ENCODE measurements at regions not wholly inside any gene's neighbourhood (a gene's known extent, or its start where the extent isn't known, plus 50 kb on each side); places are given as distances from the start of the nearest gene placed in this dataset.

DNA sequence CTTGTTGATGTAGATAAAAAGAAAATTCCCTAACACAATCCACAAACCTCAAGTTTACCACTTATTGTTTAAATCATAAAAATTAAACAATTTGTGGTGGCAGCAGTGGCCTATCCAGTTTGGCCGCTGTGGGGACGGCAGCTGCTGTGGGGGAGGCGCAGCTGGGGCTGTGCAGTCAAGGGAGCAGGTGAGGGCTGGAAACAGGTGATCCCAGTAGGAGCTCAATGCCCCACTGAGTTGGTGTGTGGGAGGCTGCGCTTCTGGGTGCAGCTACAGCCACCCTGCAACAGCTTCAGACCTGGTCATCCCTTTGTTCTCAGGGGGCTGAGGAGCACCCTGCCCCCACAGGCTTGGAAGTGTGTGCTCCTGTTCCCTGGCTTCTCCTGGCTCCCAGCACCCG is 266.0 kb upstream of the FSIP2 start:
- TF ChIP-seq, protein P1, sequence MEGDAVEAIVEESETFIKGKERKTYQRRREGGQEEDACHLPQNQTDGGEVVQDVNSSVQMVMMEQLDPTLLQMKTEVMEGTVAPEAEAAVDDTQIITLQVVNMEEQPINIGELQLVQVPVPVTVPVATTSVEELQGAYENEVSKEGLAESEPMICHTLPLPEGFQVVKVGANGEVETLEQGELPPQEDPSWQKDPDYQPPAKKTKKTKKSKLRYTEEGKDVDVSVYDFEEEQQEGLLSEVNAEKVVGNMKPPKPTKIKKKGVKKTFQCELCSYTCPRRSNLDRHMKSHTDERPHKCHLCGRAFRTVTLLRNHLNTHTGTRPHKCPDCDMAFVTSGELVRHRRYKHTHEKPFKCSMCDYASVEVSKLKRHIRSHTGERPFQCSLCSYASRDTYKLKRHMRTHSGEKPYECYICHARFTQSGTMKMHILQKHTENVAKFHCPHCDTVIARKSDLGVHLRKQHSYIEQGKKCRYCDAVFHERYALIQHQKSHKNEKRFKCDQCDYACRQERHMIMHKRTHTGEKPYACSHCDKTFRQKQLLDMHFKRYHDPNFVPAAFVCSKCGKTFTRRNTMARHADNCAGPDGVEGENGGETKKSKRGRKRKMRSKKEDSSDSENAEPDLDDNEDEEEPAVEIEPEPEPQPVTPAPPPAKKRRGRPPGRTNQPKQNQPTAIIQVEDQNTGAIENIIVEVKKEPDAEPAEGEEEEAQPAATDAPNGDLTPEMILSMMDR (IDR thresholded peaks at IDR 0.05), result no peak
- TF ChIP-seq ZFX (IDR thresholded peaks at IDR 0.05; ENCODE audit: borderline replicate concordance), result no peak
- no peak overlapping the region for H3K27ac ChIP-seq

DNA sequence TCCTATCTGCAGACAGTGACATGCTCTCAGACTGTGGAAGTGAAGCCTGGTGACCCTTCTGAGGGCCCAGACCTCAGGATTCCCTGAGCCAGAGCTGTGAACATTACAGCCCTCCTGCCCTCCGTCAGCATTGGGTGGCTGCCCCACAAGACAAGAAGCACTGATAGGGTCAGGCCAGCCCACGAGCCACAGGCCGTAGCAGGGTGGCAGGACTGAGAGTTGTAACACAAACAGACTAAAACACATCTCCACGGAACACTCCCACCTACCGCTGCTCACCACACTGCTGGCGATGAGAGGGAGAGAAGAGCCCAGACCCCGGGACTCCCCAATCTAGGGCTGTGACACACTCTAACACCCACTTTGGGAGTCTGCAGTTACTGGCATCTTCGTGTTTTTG is 264.8 kb upstream of the FSIP2 start:
- no peak for TF ChIP-seq ZFX (IDR thresholded peaks at IDR 0.05; ENCODE audit: borderline replicate concordance)
- TF ChIP-seq, protein P1 (IDR thresholded peaks at IDR 0.05), result no peak

DNA sequence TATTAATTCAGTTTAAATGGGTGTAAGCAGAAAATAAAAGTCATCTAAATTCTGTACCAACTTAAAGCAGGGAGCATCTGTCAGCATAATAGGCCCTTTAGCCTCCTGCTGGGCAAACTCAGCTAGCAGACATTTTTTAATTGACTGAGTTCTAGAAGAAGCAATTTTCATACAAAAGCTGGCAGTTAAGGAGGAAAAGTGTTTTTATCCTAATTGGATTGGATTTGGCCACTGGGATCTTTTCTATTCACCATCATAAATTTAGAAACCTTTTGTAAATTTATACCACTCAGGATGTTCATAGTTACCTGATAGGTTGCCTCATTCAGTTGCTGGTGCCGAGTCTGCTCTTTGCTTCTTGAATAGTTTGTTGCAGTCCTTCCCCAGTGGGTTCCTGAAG is 262.7 kb upstream of the FSIP2 start:
- no peak for TF ChIP-seq ZFX (IDR thresholded peaks at IDR 0.05; ENCODE audit: borderline replicate concordance)
- TF ChIP-seq, protein P1 (IDR thresholded peaks at IDR 0.05), result no peak
- no peak overlapping the region for H3K27ac ChIP-seq

More for the DNA sequence above, 264.8 kb upstream of the FSIP2 start:
- H3K27ac ChIP-seq, result no peak overlapping the region

DNA sequence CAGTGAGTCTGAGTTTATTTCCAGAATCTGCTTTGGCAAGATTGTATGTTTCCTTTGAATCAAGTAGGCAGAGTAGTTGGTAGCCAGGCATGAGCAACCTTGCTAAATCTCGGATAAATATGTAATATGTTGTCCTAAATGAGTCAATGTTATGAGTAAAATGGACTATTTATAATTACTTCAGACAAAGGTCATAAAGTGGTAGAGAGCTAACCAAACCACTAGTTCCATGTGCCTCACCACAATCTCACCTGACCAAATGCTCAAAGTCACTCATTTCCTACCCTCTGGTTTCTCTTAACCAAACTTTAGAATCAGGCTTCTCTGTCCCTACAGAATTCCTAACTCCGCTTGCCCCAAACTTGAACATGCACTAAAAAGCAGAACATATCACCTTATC is 261.2 kb upstream of the FSIP2 start:
- H3K27ac ChIP-seq, result no peak overlapping the region
- TF ChIP-seq, protein P1 (IDR thresholded peaks at IDR 0.05), result no peak
- TF ChIP-seq ZFX (IDR thresholded peaks at IDR 0.05; ENCODE audit: borderline replicate concordance), result no peak

DNA sequence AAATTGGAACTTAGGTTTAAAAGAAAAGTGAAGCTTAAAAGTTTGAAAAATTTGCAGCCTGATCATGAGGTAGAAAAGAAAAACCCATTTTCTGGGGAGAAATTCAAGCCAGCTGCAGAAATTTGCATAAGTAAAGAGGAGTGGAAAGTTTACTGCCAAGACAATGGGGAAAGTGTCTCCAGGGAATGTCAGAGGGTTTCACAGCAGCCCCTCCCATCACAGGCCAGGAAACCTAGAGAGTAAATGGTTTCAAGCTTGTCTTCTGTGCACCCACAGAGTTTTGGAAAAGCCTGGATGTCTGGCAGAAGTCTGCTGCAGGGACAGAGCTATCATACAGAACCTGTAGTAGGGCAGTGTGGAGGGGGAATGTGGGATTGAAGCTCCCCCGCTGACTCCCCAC is 254.0 kb upstream of the FSIP2 start:
- no peak overlapping the region for H3K27ac ChIP-seq

DNA sequence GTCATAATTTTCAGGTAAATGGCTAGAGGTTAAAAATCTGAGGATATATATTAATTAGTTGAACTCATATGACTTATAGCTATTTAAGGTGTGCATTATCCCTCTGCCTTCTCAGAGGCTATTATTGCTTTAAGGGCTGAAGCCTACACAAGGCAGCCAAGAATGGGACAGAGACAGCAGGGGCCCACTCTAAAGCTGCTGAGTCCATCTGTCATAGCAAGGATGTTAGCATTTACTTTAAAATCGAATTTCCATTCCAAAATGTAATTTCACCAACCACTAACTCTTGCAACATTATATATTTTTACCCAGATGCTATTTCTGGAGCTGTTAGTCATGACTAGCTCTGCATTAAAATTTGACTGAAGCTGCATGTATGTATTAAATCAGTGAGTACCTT is 236.3 kb upstream of the FSIP2 start:
- TF ChIP-seq, protein P1 (IDR thresholded peaks at IDR 0.05), result no peak
- no peak for TF ChIP-seq ZFX (IDR thresholded peaks at IDR 0.05; ENCODE audit: borderline replicate concordance)

More for the DNA sequence above, 254.0 kb upstream of the FSIP2 start:
- TF ChIP-seq, protein P1 (IDR thresholded peaks at IDR 0.05), result no peak
- no peak for TF ChIP-seq ZFX (IDR thresholded peaks at IDR 0.05; ENCODE audit: borderline replicate concordance)

DNA sequence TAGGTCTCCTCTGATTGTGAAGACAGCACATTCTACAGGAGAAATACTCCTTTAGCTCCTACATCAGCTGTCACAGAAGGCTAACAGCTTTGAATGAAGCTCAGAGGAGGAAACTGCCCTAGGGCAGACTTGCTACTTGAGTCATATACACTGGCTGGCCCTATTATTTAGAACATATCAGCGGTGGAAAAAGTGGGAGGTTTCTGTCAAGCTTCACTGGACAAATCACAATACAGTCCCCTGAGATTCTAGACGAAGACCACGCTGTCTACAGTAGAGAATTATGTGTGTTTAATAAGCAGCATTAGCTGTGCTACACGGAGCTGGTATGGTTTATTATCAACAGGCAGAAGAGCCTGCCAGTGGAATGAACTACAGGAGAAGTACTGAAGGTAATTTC is 230.9 kb upstream of the FSIP2 start:
- no peak overlapping the region for H3K27ac ChIP-seq
- TF ChIP-seq, protein P1 (IDR thresholded peaks at IDR 0.05), result no peak
- TF ChIP-seq ZFX (IDR thresholded peaks at IDR 0.05; ENCODE audit: borderline replicate concordance), result no peak

More for the DNA sequence above, 236.3 kb upstream of the FSIP2 start:
- H3K27ac ChIP-seq, result no peak overlapping the region

All from 22Rv1 (cell line).